ENCODE measurements at regions not wholly inside any gene's neighbourhood (a gene's known extent, or its start where the extent isn't known, plus 50 kb on each side); places are given as distances from the start of the nearest gene placed in this dataset.

GRCh38 chr2:128545085-128545484, 226.4 kb upstream of the HS6ST1 start:
- in situ Hi-C loops (cut with HindIII; ENCODE audit: low pct_unique_long_range_greater_than_20kb, low sequenced_read_pairs), result no loop called here
- no peak for DNase-seq (ENCODE audit: low read depth)

- DNase-seq (ENCODE audit: low read depth), result no peak
- in situ Hi-C loops (cut with HindIII; ENCODE audit: low pct_unique_long_range_greater_than_20kb, low sequenced_read_pairs), result no loop called here
Measured at GRCh38 chr2:128545829-128546228, 227.2 kb upstream of the HS6ST1 start.

GRCh38 chr2:128547667-128548066, 229.0 kb upstream of the HS6ST1 start:
- no peak for DNase-seq (ENCODE audit: low read depth)

GRCh38 chr2:128548461-128548891, 229.8 kb upstream of the HS6ST1 start:
- no peak for DNase-seq (ENCODE audit: low read depth)
- in situ Hi-C loops (cut with HindIII; ENCODE audit: low pct_unique_long_range_greater_than_20kb, low sequenced_read_pairs), result no loop called here

More at GRCh38 chr2:128547667-128548066, 229.0 kb upstream of the HS6ST1 start:
- in situ Hi-C loops (cut with HindIII; ENCODE audit: low pct_unique_long_range_greater_than_20kb, low sequenced_read_pairs), result no loop called here

DNA sequence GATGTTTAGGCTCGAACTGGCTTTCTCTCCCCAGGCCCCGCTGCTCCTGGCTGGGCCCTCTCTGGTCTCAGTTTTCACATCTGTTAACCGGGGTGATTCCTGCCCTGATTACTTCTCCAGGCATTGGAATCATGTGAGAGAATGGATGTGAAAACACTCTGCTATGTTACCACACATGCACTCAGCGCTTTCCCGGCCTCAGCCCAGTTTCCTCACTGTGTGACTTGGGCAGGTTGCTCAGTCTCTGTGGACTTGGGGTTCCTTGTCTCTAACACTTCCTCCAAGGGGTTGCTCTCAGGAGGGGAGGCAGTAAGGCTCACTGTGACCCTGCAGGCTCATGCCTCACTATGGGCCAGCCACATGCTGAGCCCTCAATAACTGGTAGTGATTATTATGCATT, 230.4 kb upstream of the HS6ST1 start:
- in situ Hi-C loops (cut with HindIII; ENCODE audit: low pct_unique_long_range_greater_than_20kb, low sequenced_read_pairs), result no loop called here
- no peak for DNase-seq (ENCODE audit: low read depth)

- in situ Hi-C loops (cut with HindIII; ENCODE audit: low pct_unique_long_range_greater_than_20kb, low sequenced_read_pairs), result no loop called here
- no peak for DNase-seq (ENCODE audit: low read depth)
Measured at GRCh38 chr2:128549646-128550260, 231.1 kb upstream of the HS6ST1 start.

GRCh38 chr2:128550389-128550788, 231.7 kb upstream of the HS6ST1 start:
- no peak for DNase-seq (ENCODE audit: low read depth)
- in situ Hi-C loops (cut with HindIII; ENCODE audit: low pct_unique_long_range_greater_than_20kb, low sequenced_read_pairs), result no loop called here

DNA sequence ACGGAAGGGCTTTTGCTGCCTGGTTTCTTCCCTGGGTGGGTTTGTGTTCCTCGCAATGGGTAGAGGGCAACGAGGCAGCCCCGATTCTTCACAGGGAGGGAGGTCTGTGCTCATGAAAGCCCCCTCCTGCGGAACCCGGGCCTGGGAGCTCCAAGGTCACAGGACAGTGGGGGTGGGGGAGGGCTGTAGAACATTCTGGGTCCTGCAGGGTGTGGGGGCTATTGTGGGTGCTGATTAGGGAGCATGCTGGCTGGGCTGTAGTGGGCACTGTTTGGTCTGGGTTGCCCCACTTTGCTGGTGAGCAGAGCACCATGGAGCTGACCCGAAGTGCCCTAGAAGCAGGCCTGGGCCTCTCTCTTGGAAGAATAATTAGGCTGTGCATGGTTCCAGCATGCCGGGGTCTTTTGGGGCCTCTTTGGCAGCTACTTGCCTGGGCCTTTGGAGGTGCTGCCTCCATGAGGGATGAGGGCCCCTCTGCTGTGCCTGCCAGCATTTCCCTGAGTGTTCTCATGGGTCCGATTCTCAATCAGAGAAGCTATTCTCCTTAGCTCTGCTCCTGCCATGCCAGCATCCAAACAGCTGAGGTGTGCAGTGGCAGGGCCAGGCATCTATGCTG, 232.2 kb upstream of the HS6ST1 start:
- in situ Hi-C loops (cut with HindIII; ENCODE audit: low pct_unique_long_range_greater_than_20kb, low sequenced_read_pairs), result no loop called here
- no peak for DNase-seq (ENCODE audit: low read depth)

GRCh38 chr2:128551435-128551834, 232.8 kb upstream of the HS6ST1 start:
- in situ Hi-C loops (cut with HindIII; ENCODE audit: low pct_unique_long_range_greater_than_20kb, low sequenced_read_pairs), result no loop called here
- DNase-seq (ENCODE audit: low read depth), result no peak

- in situ Hi-C loops (cut with HindIII; ENCODE audit: low pct_unique_long_range_greater_than_20kb, low sequenced_read_pairs), result no loop called here
- no peak for DNase-seq (ENCODE audit: low read depth)
Measured at GRCh38 chr2:128552141-128552805, 233.6 kb upstream of the HS6ST1 start.

DNA sequence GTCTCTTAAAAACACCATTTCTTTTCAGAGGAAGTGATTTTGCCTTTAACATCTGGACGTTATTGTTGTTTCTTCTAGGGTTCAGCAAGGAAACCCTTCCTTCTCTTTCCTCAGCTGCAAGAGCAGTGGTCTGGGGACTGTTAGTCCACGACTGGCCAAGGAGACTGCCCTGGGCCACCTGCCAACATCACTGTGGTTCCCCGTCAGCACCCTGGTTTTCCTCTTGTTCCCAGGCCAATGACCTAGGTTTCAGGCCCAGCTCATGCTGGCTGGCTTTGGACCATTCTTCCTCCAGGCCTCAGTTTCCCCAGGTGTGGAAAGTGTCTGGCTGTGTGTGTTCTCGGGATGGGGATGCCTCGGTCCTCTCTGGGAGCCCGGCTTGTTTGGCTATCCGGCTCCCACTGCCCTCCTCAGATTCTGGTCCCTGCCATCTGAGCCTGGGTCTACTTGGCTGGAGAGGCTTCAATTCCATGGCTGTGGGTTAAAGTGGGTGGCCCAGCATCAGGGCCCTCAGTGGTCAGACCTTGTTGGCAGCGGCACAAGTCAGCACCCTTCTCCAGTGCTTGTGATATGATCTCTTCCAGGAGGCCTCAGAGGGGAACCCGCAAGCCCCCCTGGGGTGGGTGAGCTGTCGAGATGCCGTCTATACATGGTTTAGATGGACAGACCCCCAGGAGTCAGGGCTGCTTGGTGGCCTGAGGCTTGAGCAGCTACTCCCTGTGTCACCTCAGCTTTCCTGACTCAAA, 234.3 kb upstream of the HS6ST1 start:
- in situ Hi-C loops (cut with HindIII; ENCODE audit: low pct_unique_long_range_greater_than_20kb, low sequenced_read_pairs), result no loop called here
- no peak for DNase-seq (ENCODE audit: low read depth)

DNA sequence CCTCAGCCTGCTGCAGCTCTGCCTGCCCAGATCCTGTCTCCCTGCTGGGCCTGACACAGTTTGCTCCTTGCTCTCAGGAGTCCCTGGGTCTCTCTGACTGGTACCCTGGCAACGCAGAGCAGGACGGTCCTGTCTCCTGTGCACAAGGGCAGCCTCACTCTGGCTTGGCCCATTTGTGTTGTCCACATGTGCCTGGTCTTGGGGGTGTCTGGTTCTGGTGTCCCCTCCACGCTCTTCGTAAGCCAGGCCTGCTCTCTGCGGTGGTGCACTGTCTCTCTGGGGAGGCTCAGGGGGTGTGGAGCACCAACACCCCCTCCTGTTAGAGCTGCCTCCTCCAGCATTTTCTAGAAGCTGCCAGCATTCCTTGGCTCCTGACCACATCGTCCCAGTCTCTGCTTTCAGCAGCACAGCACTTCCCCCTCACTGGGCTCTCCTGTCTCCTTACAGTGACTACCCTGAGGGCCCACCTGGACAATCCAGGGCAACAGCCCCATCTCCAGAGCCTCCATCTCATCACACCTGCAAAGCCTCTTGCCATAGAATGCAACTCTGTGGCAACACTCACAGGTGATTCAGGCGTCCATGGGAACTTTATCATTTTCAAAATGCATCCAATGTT, 235.6 kb upstream of the HS6ST1 start:
- in situ Hi-C loops (cut with HindIII; ENCODE audit: low pct_unique_long_range_greater_than_20kb, low sequenced_read_pairs), result no loop called here
- no peak for DNase-seq (ENCODE audit: low read depth)

DNA sequence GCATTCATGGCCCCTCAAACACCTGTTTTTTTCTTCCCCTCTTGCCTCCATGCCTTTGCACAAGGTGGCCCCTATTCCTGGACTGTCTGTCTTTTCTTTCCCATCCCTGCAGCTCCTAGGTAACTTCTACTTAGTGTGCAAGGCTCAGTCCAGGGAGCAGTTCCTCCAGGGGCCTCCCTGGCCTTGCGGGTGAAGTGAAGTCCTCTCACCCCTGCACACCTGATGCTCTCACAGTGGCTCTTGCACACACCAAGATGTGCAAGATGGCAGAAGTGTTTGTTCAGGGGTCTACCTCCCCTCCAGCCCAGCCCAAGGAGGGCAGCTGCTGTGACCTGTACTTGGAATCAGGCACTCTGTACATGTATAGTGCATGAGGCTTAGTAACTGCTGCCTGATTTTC, 236.8 kb upstream of the HS6ST1 start:
- no peak for DNase-seq (ENCODE audit: low read depth)
- in situ Hi-C loops (cut with HindIII; ENCODE audit: low pct_unique_long_range_greater_than_20kb, low sequenced_read_pairs), result no loop called here

DNA sequence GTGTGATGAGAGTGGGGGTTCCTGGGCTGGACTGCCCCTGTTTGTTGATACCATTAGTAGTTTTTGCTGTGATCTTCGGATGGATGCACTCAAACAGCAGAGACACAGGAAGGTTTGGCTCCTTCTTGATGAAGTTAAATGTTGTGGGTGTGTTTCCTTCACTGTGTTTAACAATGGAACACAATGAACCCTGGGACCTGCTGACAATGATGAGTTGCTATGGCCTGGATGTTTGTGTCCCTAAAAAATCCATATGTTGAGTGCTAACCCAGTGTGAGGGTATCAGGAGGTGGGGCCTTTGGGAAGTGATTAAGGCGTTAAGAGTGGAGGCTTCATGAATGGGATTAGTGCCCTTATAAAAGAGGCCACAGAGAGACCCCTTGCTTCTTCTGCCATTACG, 237.4 kb upstream of the HS6ST1 start:
- DNase-seq (ENCODE audit: low read depth), result no peak
- in situ Hi-C loops (cut with HindIII; ENCODE audit: low pct_unique_long_range_greater_than_20kb, low sequenced_read_pairs), result no loop called here

DNA sequence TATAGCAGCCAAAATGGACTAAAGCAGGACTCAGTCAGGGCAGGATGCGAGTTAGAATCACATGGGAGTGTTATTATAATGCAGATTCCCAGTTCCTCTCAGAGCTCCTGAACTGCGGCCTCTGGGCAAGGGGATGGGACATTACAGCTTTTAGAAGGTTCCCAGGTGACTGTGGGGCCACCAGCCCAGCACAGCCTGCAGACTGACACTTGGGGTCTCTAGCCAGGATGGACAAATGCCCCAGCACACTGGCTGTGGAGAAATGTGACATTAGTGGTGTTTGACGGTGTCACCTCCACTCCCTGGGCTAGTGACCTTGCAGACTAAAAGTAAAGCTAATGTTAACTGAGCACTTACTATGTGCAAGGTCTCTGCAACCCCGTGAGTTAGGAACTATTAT, 238.0 kb upstream of the HS6ST1 start:
- DNase-seq (ENCODE audit: low read depth), result no peak

GRCh38 chr2:128557069-128557468, 238.4 kb upstream of the HS6ST1 start:
- in situ Hi-C loops (cut with HindIII; ENCODE audit: low pct_unique_long_range_greater_than_20kb, low sequenced_read_pairs), result no loop called here

More for the DNA sequence above, 238.0 kb upstream of the HS6ST1 start:
- in situ Hi-C loops (cut with HindIII; ENCODE audit: low pct_unique_long_range_greater_than_20kb, low sequenced_read_pairs), result no loop called here

GRCh38 chr2:128557831-128558241, 239.2 kb upstream of the HS6ST1 start:
- no peak for DNase-seq (ENCODE audit: low read depth)
- in situ Hi-C loops (cut with HindIII; ENCODE audit: low pct_unique_long_range_greater_than_20kb, low sequenced_read_pairs), result no loop called here

More at GRCh38 chr2:128557069-128557468, 238.4 kb upstream of the HS6ST1 start:
- no peak for DNase-seq (ENCODE audit: low read depth)

GRCh38 chr2:128558441-128558840, 239.8 kb upstream of the HS6ST1 start:
- no peak for DNase-seq (ENCODE audit: low read depth)
- in situ Hi-C loops (cut with HindIII; ENCODE audit: low pct_unique_long_range_greater_than_20kb, low sequenced_read_pairs), result no loop called here

Measured in Caki2 (cell line).